Lower leg skin (tissue), 3 donors: ENCODE measurements at regions not wholly inside any gene's neighbourhood (a gene's known extent, or its start where the extent isn't known, plus 50 kb on each side); places are given as distances from the start of the nearest gene placed in this dataset.

ENCODE experiments used
- POLR2A ChIP-seq, 2 donors: fragments of 450-650 bp; IDR thresholded peaks; one replicate each; pipeline ENCODE4 v1.6.1; 2016 to 2017; ENCODE audit warnings: antibody characterized with exemption in 2 of 2, mild to moderate bottlenecking in 1 of 2, moderate library complexity in 1 of 2
- TF ChIP-seq, protein P1 (sequence below), 3 donors: fragments of 450-650 bp; IDR thresholded peaks; one replicate each; pipeline ENCODE4 v1.5.1; 2016; ENCODE audit warnings: antibody characterized with exemption in 3 of 3, mild to moderate bottlenecking in 3 of 3, moderate library complexity in 2 of 3

DNA sequence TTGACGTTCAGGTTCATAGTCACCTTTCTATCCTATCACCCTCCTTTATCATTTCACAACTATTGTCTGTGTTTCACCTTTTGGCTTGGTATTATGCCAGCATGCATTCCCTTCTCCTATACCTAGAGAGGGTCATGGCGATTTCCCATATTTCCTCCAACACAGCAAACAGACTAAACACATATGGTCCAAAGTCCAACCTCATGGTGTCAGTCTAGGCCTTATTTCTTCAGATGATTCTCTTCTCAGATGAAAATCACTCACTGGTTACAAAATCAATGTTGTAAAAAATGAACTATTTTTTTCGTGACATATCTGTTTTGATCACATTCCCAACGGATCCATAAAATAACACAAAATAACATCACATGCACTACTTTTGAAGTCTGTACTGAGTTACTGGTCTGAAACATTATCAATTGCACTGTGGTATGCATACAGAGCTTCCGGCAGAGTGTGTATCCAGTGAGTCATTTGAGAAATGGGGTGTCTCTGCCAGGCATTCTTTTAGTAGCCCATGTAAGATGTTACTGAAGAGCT is 204.8 kb upstream of the GALNT5 start:
- TF ChIP-seq, protein P1, sequence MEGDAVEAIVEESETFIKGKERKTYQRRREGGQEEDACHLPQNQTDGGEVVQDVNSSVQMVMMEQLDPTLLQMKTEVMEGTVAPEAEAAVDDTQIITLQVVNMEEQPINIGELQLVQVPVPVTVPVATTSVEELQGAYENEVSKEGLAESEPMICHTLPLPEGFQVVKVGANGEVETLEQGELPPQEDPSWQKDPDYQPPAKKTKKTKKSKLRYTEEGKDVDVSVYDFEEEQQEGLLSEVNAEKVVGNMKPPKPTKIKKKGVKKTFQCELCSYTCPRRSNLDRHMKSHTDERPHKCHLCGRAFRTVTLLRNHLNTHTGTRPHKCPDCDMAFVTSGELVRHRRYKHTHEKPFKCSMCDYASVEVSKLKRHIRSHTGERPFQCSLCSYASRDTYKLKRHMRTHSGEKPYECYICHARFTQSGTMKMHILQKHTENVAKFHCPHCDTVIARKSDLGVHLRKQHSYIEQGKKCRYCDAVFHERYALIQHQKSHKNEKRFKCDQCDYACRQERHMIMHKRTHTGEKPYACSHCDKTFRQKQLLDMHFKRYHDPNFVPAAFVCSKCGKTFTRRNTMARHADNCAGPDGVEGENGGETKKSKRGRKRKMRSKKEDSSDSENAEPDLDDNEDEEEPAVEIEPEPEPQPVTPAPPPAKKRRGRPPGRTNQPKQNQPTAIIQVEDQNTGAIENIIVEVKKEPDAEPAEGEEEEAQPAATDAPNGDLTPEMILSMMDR (IDR thresholded peaks at IDR 0.05): no peak
- TF ChIP-seq POLR2A (IDR thresholded peaks at IDR 0.05): no peak
